ENCODE measurements at regions not wholly inside any gene's neighbourhood (a gene's known extent, or its start where the extent isn't known, plus 50 kb on each side); places are given as distances from the start of the nearest gene placed in this dataset.

GRCh38 chr5:108606185-108606584 is 141.5 kb upstream of the FER start:
- no peak overlapping the region for H3K4me3 Mint-ChIP-seq (ENCODE audit: unreplicated experiment)
- Histone ChIP-seq H3K9me3 (ENCODE audit: insufficient read depth, low read depth, low read length) (no peaks in the 10 kb centered on the region), H3K4me1 (ENCODE audit: insufficient read depth, low read length) (no peaks in the 10 kb centered on the region), H3K9ac (ENCODE audit: low read length) (no peak overlapping the region), H4K20me1 (ENCODE audit: insufficient read depth, low read length) (no peaks in the 10 kb centered on the region), H3K4me3 (ENCODE audit: insufficient read depth, low read depth, low read length) (no peak overlapping the region), H3K4me2 (ENCODE audit: low read length) (no peak overlapping the region), H3K27ac (ENCODE audit: low read depth, low read length) (no peak overlapping the region), H3K79me2 (ENCODE audit: insufficient read depth, low read length) (no peaks in the 10 kb centered on the region), H3K36me3 (ENCODE audit: insufficient read depth, low read length) (no peaks in the 10 kb centered on the region), H3K27me3 (ENCODE audit: insufficient read depth, low read length) (no peaks in the 10 kb centered on the region), H2AFZ (ENCODE audit: low read depth, low read length) (no peak overlapping the region)
- no peaks in the 10 kb centered on the region for H3K27me3 Mint-ChIP-seq (ENCODE audit: low read depth, unreplicated experiment)
- H3K4me1 Mint-ChIP-seq (ENCODE audit: low read depth, unreplicated experiment), result no peaks in the 10 kb centered on the region
- no peak for FAIRE-seq
- TF ChIP-seq CTCF (IDR thresholded peaks at IDR 0.05; ENCODE audit: insufficient read depth, low read depth, low read length), result no peak
- no peak for TF ChIP-seq EZH2 (IDR thresholded peaks at IDR 0.05; ENCODE audit: insufficient read depth, low read length)
- no peak overlapping the region for H3K27ac Mint-ChIP-seq (ENCODE audit: unreplicated experiment)
- H3K9me3 Mint-ChIP-seq (ENCODE audit: unreplicated experiment), result no peaks in the 10 kb centered on the region
- no peaks in the 10 kb centered on the region for H3K36me3 Mint-ChIP-seq (ENCODE audit: low read depth, unreplicated experiment)
- DNase-seq (ENCODE audit: low read depth), result no peak

DNA sequence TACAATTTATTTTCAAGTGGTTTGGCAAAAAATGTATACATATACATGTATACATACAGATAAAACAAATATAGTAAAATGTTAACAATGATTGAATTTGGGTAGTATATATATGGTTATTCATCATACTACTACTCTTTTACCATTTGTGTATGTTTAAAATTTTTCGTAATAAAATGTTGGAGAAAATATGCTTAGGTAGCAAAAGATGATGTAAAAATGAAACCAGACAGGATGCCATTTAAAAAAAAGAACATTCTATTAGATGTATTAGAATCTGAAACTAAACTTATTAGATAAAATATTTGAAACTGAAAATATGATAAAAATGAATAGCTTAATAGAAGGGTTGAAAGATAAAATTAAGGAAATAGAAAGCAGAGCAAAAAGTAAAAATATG is 144.9 kb upstream of the FER start:
- no peak overlapping the region for H3K4me3 Mint-ChIP-seq (ENCODE audit: unreplicated experiment)
- no peaks in the 10 kb centered on the region for H3K36me3 Mint-ChIP-seq (ENCODE audit: low read depth, unreplicated experiment)
- FAIRE-seq, result no peak

More for the DNA sequence above, 144.9 kb upstream of the FER start:
- Histone ChIP-seq H2AFZ (ENCODE audit: low read depth, low read length) (no peak overlapping the region), H4K20me1 (ENCODE audit: insufficient read depth, low read length) (no peaks in the 10 kb centered on the region), H3K9ac (ENCODE audit: low read length) (no peak overlapping the region), H3K27ac (ENCODE audit: low read depth, low read length) (no peak overlapping the region), H3K4me1 (ENCODE audit: insufficient read depth, low read length) (no peaks in the 10 kb centered on the region), H3K9me3 (ENCODE audit: insufficient read depth, low read depth, low read length) (no peaks in the 10 kb centered on the region), H3K4me3 (ENCODE audit: insufficient read depth, low read depth, low read length) (no peak overlapping the region), H3K27me3 (ENCODE audit: insufficient read depth, low read length) (no peaks in the 10 kb centered on the region), H3K79me2 (ENCODE audit: insufficient read depth, low read length) (no peaks in the 10 kb centered on the region), H3K4me2 (ENCODE audit: low read length) (no peak overlapping the region), H3K36me3 (ENCODE audit: insufficient read depth, low read length) (no peaks in the 10 kb centered on the region)
- Mint-ChIP-seq H3K4me1 (ENCODE audit: low read depth, unreplicated experiment) (no peaks in the 10 kb centered on the region), H3K27me3 (ENCODE audit: low read depth, unreplicated experiment) (no peaks in the 10 kb centered on the region), H3K9me3 (ENCODE audit: unreplicated experiment) (no peaks in the 10 kb centered on the region), H3K27ac (ENCODE audit: unreplicated experiment) (no peak overlapping the region)
- DNase-seq (ENCODE audit: low read depth), result no peak
- TF ChIP-seq CTCF (IDR thresholded peaks at IDR 0.05; ENCODE audit: insufficient read depth, low read depth, low read length) (no peak), EZH2 (IDR thresholded peaks at IDR 0.05; ENCODE audit: insufficient read depth, low read length) (no peak)

Data from astrocyte (in vitro differentiated cells and primary cell).